ENCODE measurements at regions not wholly inside any gene's neighbourhood (a gene's known extent, or its start where the extent isn't known, plus 50 kb on each side); places are given as distances from the start of the nearest gene placed in this dataset.
"Not testable (repeated sequence)": the region's sequence is repeated elsewhere in the genome, so short reads cannot be mapped to it uniquely, and the experiment has no call there.

- no peak for DNase-seq (ENCODE audit: low read depth in 2 of 2)
These were observed 464.2 kb downstream of the QKI start for GRCh38 chr6:163878698-163879097.

DNA sequence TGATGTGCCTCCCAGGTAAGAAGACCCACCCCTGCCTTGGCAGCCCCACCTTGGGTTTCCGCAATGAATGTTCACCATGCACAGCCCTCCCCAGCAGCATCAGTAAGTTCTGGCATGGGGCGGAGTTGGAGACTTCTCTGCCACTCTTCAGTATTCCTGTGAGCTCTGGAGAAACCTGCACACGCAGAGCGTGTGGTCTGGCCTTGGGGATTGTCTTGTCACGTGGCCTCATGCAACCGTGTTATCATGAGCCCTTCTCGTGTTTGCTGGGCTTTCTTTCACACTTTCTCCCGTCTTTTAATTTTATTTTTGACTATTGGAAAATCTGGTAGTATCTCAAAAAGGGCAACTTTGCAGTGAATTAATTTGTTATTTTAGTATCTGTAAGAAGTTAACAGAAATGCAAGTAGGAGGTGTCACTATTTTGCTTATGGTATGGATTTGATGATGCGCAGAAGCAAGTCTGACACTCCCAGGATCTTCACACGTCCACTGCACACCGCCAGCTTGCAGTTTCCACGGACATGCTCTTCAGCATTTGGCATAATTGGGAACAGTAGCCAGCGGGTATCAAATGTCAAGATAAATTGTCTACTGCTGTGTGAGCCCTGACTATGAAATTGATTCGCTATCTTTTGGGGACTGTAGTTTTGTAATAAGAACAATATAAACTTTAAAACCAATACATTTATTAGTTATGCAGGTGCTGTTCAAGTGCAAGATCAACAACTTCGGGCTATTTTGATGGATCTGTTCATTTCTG is 463.5 kb downstream of the QKI start:
- DNase-seq (ENCODE audit: low read depth in 2 of 2) = no peak

GRCh38 chr6:163876391-163876790 is 461.9 kb downstream of the QKI start:
- no peak for DNase-seq (ENCODE audit: low read depth in 2 of 2)

DNA sequence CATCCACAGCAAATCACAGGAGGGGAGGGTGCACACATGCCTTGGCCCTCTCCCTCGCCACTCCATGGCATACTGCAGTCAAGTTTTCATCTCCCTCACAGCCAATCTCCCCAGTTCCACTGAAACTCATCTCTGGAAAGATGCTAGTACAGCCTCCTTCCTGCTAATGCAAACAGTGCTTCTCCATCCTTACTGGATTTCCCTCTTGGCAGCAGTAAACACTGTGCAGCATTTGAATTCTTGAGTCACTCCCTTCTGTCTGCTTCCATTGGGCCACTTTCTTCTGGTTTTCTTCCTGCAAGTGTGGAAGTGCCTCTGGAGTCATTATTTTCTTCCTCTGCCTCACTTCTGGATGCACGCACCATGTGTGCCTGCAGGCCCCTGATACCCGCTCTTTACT is 460.3 kb downstream of the QKI start:
- DNase-seq (ENCODE audit: low read depth in 2 of 2) = no peak

GRCh38 chr6:163872335-163872734 is 457.8 kb downstream of the QKI start:
- no peak for DNase-seq (ENCODE audit: low read depth in 2 of 2)

DNA sequence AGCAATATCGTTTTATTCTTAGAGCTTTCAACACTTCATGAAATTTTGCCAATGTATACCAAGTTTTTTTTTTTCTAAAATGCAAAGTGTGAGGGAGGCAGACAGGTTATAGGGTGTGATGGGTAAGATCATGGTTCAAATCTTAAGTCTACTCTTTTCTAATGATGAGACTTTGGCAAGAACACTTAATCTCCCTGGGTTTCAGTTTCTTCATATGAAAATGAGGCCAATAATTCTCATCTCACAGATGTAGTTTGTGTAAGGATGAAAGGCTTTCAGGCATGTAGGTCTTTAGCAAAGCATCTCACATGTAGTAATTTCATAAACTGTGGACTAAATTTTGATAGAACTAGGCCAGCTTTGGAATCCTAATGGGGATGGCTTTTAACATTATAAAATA is 457.1 kb downstream of the QKI start:
- DNase-seq (ENCODE audit: low read depth in 2 of 2) = no peak

- DNase-seq (ENCODE audit: low read depth in 2 of 2) = no peak
These were observed 453.2 kb downstream of the QKI start for GRCh38 chr6:163867518-163868292.

- DNase-seq (ENCODE audit: low read depth in 2 of 2) = no peak
These were observed 451.7 kb downstream of the QKI start for GRCh38 chr6:163866192-163866591.

- no peak for DNase-seq (ENCODE audit: low read depth in 2 of 2)
These were observed 449.0 kb downstream of the QKI start for GRCh38 chr6:163863565-163863964.

DNA sequence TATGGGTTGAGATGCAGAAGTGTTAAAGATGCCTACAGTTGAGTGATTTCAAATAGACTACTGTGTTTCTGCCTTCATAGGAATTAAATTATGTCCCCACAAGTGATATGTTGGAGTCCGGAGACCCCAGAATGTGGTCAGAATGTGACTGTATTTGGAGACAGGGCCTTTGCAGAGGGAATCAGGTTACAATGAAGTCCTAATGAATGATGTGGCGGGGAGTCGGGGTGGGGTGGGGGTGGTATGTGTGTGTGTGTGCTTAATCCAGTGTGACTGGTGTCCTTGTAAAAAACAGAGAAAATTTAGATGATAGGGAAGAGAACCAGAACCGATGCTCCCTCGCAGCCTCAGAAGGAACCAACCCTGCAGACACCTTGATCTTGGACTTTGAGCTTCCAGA is 448.2 kb downstream of the QKI start:
- DNase-seq (ENCODE audit: low read depth in 2 of 2) = no peak

DNA sequence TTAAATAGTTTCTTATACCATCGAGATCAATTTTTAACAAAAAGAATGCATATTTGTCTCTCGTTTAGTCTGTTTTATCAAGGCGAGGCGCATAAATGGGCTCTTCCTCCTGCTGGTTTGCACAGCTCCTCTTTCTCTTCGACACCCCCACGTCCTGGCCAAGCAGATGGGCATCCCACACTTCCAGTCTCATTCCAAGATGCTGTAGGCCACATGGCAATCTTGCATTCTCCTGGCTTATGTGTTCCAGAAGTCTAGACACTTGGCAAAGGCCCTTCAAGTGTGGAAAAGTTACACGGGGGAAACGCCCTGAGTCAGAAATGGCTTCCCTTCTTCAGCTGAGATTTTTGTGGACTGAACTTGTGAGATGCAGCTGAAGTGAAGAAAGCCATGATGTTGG is 447.1 kb downstream of the QKI start:
- no peak for DNase-seq (ENCODE audit: low read depth in 2 of 2)

GRCh38 chr6:163860287-163861081 is 446.0 kb downstream of the QKI start:
- no peak for DNase-seq (ENCODE audit: low read depth in 2 of 2)

DNA sequence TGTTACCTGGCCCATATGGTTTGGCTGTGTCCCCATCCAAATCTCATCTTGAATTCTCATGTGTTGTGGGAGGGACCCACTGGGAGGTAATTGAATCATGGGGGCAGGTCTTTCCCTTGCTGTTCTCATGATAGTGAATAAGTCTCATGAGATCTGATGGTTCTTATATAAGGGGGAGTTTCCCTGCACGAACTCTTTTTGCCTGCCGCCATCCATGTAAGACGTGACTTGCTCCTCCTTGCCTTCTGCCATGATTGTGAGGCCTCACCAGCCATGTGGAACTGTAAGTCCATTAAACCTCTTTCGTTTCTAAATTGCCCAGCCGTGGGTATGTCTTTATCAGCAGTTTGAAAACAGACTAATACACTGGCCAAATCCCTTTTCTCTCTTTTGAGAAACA is 444.4 kb downstream of the QKI start:
- DNase-seq (ENCODE audit: low read depth in 2 of 2) = not testable (repeated sequence)

- no peak for DNase-seq (ENCODE audit: low read depth in 2 of 2)
These were observed 442.9 kb downstream of the QKI start for GRCh38 chr6:163857421-163857820.

DNA sequence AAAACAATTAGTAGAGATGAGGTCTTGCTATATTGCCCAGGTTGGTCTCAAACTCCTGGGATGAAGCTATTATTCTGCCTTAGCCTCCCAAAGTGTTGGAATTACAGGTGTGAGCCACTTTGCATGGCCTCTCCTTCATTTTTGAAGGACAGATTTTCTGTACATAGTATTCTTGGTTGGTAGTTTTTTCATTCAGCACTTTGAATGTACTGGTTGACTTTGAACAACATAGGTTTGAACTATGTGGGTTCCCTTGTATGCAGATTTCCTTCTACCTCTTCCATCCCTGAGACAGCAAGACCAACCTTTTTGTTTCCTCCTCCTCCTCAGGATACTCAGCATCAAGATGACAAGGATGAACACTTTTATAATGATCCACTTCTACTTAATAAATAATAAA is 436.4 kb downstream of the QKI start:
- no peak for DNase-seq (ENCODE audit: low read depth in 2 of 2)

DNA sequence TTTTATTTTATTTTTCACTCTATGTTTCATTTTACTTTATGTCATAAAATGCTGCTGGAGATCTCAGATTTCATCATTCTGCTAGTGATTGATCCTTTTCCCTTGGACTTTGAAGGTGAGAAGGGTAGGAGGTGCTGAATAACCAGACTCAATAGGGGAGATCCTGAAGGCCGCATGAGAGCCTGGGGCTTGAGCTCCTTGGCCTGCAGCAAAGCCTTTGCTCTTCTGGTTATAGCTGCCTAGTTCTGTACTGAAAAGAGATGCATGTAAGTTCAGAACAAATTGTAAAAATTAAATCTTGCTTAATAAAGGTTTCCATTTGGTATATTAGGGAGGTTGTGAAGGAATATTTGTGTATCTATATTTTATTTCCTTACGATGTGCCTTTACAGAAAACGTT is 430.2 kb downstream of the QKI start:
- no peak for DNase-seq (ENCODE audit: low read depth in 2 of 2)

DNA sequence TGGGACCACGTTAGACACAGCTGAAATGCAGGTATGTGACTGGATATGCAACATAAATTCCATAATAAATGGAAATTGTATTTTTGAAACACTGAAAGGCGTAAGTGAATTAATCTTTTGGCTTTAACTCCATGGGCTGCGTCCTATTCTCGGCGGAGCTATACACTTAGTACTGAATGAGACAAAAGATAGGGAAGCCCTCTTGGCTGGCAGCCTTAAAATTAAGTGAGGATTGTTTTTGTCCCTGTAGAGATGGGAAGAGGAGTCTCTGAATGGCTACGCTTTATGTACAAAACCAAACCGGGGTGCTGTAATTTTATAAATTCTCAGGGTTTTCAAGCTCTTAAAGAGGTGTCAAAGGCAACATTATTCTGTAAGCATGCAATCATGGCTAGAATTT is 429.8 kb downstream of the QKI start:
- DNase-seq (ENCODE audit: low read depth in 2 of 2) = no peak

DNA sequence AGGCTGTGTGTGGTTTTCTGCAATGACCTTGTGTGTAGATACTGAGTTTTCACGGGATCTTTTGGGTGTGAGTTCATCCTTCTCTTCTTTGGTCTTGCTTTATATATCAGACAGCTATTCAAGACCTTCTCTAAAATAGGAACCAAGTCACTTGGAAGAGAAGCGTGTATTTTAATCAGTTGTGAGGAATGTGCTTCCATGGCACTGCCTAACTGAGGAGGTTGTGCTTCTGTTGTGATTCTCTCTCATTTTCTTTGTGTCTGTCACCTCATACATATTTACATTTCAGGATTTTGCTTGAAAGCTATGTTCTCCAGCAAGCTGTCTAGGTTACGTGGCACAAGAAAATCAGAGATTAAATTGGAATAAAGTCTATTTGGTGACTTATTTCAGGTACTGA is 428.7 kb downstream of the QKI start:
- no peak for DNase-seq (ENCODE audit: low read depth in 2 of 2)

DNA sequence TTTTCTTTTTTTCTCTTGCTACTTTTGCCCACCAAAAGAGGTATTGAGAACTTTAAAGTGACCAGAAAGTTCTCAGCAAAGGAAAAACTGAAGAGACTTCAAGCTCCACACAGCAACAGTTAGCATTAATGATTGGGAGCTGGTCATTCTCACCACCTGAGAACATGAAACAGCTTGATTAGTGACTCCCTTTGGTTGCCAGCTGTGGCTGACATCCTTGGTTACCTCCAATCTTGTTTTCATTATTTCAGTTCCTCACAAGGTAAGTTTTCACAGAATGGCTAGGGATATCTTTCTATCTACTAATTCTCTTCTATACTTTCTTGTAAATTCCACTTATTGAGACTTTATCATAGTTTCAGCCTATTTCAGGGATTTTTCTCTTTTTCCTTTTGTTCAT is 427.9 kb downstream of the QKI start:
- no peak for DNase-seq (ENCODE audit: low read depth in 2 of 2)

DNA sequence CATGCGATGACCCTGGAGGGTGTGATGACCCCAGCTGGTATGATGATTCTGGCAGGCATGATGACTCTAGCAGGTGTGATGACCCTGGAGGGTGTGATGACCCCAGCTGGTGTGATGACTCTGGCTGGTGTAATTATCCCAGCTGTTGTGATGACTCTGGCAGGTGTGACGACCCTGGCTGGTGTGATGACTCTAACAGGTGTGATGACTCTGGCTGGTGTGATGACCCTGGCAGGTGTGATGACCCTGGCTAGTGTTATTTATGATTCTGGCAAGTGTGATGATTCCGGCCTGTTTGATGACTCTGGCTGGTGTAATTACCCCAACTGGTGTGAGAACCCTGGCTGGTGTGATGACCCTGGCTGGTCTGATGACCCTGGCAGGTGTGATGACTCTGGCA is 427.2 kb downstream of the QKI start:
- DNase-seq (ENCODE audit: low read depth in 2 of 2) = no peak

GRCh38 chr6:163841326-163841725 is 426.8 kb downstream of the QKI start:
- no peak for DNase-seq (ENCODE audit: low read depth in 2 of 2)

DNA sequence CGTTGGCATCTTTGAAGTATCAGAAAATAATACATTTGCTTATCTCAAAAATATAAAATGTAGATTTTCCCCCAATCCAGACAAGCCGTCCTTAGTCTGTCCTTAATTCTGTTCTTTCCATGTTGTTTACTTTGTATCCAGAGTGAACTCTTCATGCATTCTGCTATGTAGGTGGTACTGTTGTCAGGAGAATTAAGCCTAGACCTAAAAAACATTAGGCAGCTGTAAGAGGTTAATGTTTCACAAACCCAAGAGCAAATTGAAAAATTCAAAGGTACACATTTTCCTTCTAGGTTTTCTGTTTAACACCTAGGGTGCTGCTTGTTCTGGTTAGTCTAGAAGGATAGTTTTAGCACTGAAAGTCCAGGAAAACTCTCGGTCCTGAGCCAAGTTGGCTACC is 426.4 kb downstream of the QKI start:
- no peak for DNase-seq (ENCODE audit: low read depth in 2 of 2)

GRCh38 chr6:163839296-163839695 is 424.8 kb downstream of the QKI start:
- no peak for DNase-seq (ENCODE audit: low read depth in 2 of 2)
